HFFc6 (cell line): ENCODE measurements at regions not wholly inside any gene's neighbourhood (a gene's known extent, or its start where the extent isn't known, plus 50 kb on each side); places are given as distances from the start of the nearest gene placed in this dataset.

Experiments
- DNase-seq: peaks from one replicate; pipeline ENCODE4 v3.0.0-alpha.2; 2018
- H3K27ac Mint-ChIP-seq: 2 replicates; pipeline ENCODE4 v1.8.0; 2020; ENCODE audit warnings: mild to moderate bottlenecking, mixed read lengths
- H3K27me3 Mint-ChIP-seq: 2 replicates; pipeline ENCODE4 v1.8.0; 2021; ENCODE audit warnings: mild to moderate bottlenecking, moderate library complexity, mixed read lengths; ENCODE audit not compliant: insufficient read depth
- H3K36me3 Mint-ChIP-seq: 2 replicates; pipeline ENCODE4 v1.8.0; 2021; ENCODE audit warnings: low read depth, mixed read lengths
- H3K4me1 Mint-ChIP-seq: 2 replicates; pipeline ENCODE4 v1.8.0; 2020; ENCODE audit warnings: low read depth, mixed read lengths
- H3K4me3 Mint-ChIP-seq: 2 replicates; pipeline ENCODE4 v1.8.0; 2020; ENCODE audit warnings: mild to moderate bottlenecking, moderate library complexity, mixed read lengths
- H3K9me3 Mint-ChIP-seq: 2 replicates; pipeline ENCODE4 v1.8.0; 2020; ENCODE audit warnings: mild to moderate bottlenecking, mixed read lengths
- TF ChIP-seq, protein P1 (sequence below): fragments of 200-600 bp; sonication (generic); IDR thresholded peaks from 2 replicates; pipeline ENCODE4 v1.5.0; 2021; ENCODE audit warnings: antibody characterized with exemption, mild to moderate bottlenecking

DNA sequence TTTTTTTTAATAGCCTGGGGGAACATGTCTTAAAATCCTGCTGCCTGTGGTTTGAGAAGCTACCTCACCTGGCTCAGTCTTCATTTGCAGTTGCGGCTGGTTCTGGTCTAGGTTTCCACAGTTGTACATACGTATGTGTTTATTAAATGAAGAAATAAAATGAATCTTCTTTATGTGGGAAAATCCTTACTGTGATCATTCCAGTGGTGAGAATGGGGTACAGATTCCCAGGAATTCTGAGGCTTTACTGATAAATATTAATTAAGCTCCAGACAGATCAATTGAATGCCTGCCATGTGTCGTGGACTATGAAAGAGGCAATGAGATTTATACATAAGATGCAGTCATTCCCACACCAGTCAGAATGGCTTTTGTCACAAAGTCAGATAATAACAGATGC is 356.1 kb upstream of the GRM7 start:
- no peak overlapping the region for H3K4me3 Mint-ChIP-seq
- H3K9me3 Mint-ChIP-seq: peaks cover 46% of the 10 kb centered on the region
- TF ChIP-seq, protein P1, sequence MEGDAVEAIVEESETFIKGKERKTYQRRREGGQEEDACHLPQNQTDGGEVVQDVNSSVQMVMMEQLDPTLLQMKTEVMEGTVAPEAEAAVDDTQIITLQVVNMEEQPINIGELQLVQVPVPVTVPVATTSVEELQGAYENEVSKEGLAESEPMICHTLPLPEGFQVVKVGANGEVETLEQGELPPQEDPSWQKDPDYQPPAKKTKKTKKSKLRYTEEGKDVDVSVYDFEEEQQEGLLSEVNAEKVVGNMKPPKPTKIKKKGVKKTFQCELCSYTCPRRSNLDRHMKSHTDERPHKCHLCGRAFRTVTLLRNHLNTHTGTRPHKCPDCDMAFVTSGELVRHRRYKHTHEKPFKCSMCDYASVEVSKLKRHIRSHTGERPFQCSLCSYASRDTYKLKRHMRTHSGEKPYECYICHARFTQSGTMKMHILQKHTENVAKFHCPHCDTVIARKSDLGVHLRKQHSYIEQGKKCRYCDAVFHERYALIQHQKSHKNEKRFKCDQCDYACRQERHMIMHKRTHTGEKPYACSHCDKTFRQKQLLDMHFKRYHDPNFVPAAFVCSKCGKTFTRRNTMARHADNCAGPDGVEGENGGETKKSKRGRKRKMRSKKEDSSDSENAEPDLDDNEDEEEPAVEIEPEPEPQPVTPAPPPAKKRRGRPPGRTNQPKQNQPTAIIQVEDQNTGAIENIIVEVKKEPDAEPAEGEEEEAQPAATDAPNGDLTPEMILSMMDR: no peak
- DNase-seq: no peak
- no peaks in the 10 kb centered on the region for H3K27me3 Mint-ChIP-seq
- no peaks in the 10 kb centered on the region for H3K4me1 Mint-ChIP-seq
- no peaks in the 10 kb centered on the region for H3K36me3 Mint-ChIP-seq
- no peak overlapping the region for H3K27ac Mint-ChIP-seq

DNA sequence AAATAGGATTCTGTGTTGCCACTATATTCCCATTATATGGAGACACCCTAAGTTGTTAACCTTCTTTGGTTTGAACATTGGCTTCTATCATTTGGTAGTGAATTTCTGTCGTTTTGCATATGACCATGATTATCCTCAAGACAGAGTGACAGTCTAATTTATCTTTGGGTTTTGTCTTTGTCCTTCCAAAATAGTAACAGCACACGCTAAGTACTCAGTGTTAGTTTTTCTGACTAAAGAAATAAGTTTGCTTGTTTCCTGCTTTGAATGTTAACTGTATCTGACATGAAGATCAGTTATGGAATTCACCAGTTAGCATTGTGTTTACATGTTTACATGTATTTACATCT is 352.5 kb upstream of the GRM7 start:
- Mint-ChIP-seq H3K27ac (no peak overlapping the region), H3K9me3 (peaks cover 41% of the 10 kb centered on the region), H3K36me3 (no peaks in the 10 kb centered on the region), H3K27me3 (no peaks in the 10 kb centered on the region), H3K4me3 (no peak overlapping the region), H3K4me1 (no peaks in the 10 kb centered on the region)
- TF ChIP-seq, protein P1: no peak
- DNase-seq: no peak

DNA sequence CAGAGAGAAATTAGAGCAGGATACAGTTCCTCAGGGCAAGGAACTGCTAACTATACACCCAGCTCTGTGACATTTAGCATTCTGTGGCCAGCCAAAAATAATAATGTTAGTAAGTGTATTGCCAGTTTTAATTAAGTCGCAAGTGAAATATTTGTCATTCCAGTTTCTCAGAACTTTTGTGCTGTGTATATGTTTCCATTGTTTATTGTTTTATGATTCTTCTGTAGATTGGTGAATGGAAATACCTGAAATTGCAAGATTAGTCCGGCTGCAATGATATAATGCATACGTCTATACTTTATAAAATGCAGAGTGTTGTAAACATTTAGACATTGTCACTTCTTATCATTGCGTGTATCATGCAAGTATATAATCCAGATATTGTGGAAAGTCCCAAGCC is 351.3 kb upstream of the GRM7 start:
- Mint-ChIP-seq H3K36me3 (no peaks in the 10 kb centered on the region), H3K9me3 (peaks cover 40% of the 10 kb centered on the region), H3K27ac (no peak overlapping the region), H3K4me1 (no peaks in the 10 kb centered on the region), H3K27me3 (no peaks in the 10 kb centered on the region), H3K4me3 (no peak overlapping the region)
- no peak for DNase-seq
- TF ChIP-seq, protein P1: no peak

DNA sequence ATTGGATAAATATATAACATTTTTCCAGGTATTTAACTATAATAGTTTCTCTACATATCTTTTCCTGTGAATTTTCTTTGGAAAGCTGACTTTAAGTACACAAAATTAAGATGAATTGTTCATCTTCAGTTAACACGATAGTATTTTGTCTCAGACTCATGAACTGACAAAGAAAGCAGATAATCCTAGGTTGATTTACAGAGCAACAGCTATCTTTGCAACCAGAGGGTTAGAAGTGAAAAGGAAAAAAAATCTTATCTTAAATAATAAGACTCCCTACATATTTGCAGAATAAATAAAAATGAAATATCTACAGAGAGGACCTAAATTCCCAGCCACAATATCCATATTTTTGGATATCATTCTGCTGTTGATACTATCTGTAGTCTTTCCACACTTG is 350.2 kb upstream of the GRM7 start:
- no peak overlapping the region for H3K4me3 Mint-ChIP-seq
- no peaks in the 10 kb centered on the region for H3K36me3 Mint-ChIP-seq
- TF ChIP-seq, protein P1: no peak
- H3K27me3 Mint-ChIP-seq: no peaks in the 10 kb centered on the region
- H3K9me3 Mint-ChIP-seq: peaks cover 43% of the 10 kb centered on the region
- DNase-seq: no peak
- H3K4me1 Mint-ChIP-seq: no peaks in the 10 kb centered on the region
- H3K27ac Mint-ChIP-seq: no peak overlapping the region

DNA sequence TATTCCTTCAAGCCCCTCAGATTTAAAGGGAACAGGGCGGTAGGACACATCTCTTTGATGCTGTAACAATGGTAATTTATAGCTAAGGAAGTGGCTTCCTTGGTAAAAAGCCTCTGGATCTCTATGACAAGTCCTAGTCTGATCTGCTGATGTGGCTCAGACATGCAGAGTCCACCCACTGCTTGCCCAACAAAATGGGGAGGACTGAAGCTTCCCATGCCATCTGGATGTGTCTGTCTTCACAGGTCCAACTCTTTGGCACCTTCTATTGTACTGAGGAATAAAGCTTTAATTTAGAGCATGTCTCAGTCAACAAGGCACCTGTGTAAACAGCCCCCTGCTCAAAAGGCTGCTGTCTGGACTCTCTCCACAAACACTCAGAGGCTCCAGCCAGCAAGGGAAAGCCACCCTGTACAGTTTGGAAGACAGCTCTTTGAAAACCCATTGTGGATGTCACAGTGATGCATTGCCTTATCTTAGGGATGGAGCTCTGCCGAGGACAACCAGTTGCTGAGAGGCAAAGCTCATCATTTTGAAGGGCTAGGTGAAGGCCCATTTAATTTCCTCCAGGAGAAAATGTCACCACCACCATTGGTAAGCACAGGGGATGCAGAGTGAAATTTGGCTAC is 348.6 kb upstream of the GRM7 start:
- peaks cover 52% of the 10 kb centered on the region for H3K9me3 Mint-ChIP-seq
- no peaks in the 10 kb centered on the region for H3K4me1 Mint-ChIP-seq
- H3K27ac Mint-ChIP-seq: no peak overlapping the region
- H3K27me3 Mint-ChIP-seq: no peaks in the 10 kb centered on the region
- TF ChIP-seq, protein P1: no peak
- H3K4me3 Mint-ChIP-seq: no peak overlapping the region
- no peak for DNase-seq
- no peaks in the 10 kb centered on the region for H3K36me3 Mint-ChIP-seq

DNA sequence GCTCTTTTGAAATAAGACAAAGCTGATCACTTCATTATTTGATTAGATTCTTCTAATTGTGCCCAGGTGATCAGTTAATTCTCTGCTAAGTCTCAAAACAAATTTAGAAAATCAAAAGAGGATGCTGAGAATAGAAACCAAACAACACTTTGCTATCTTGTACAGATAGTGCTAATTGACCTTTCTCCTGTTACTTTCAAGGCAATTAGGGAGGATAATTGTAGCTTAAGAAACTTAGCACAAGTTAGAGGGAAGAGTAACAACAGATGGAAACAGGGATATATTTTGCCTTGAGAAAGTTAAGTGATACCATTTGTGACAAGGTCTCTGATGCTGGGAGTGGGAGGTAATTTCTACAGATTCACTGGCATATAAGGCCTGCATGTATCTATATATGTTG is 344.8 kb upstream of the GRM7 start:
- Mint-ChIP-seq H3K36me3 (no peaks in the 10 kb centered on the region), H3K27me3 (no peaks in the 10 kb centered on the region), H3K9me3 (peaks cover 59% of the 10 kb centered on the region), H3K4me3 (no peak overlapping the region), H3K27ac (no peak overlapping the region), H3K4me1 (no peaks in the 10 kb centered on the region)
- TF ChIP-seq, protein P1: no peak
- DNase-seq: no peak
